Stimulated activated CD8-positive, alpha-beta memory T cell treated with anti-CD3 and anti-CD28 coated beads, Interleukin-15, amount 100 ng/mL, for 48 hours (primary cell): ENCODE measurements at regions not wholly inside any gene's neighbourhood (a gene's known extent, or its start where the extent isn't known, plus 50 kb on each side); places are given as distances from the start of the nearest gene placed in this dataset.

Experiments used
- DNase-seq, 2 donors: peaks; one replicate each; pipeline ENCODE4 v3.0.0-alpha.2; 2020; ENCODE audit warnings: low read depth in 2 of 2

- no peak for DNase-seq
Observed at GRCh38 chr16:5446623-5447240, 349.1 kb upstream of the EEF2KMT start.

- no peak for DNase-seq
Observed at GRCh38 chr16:5444189-5444588, 346.6 kb upstream of the EEF2KMT start.

- DNase-seq: no peak
Observed at GRCh38 chr16:5442986-5443385, 345.4 kb upstream of the EEF2KMT start.

GRCh38 chr16:5442054-5442453, 344.5 kb upstream of the EEF2KMT start:
- no peak for DNase-seq

GRCh38 chr16:5438591-5438990, 341.0 kb upstream of the EEF2KMT start:
- no peak for DNase-seq

- no peak for DNase-seq
Observed at GRCh38 chr16:5433587-5433986, 336.0 kb upstream of the EEF2KMT start.

- DNase-seq: no peak
Observed at GRCh38 chr16:5432166-5432565, 334.6 kb upstream of the EEF2KMT start.

GRCh38 chr16:5430598-5430997, 333.0 kb upstream of the EEF2KMT start:
- no peak for DNase-seq

- no peak for DNase-seq
Observed at GRCh38 chr16:5428932-5429331, 331.3 kb upstream of the EEF2KMT start.

- DNase-seq: no peak
Observed at GRCh38 chr16:5427571-5427970, 330.0 kb upstream of the EEF2KMT start.

GRCh38 chr16:5422643-5423496, 325.3 kb upstream of the EEF2KMT start:
- DNase-seq: no peak

GRCh38 chr16:5422047-5422446, 324.5 kb upstream of the EEF2KMT start:
- no peak for DNase-seq

- DNase-seq: no peak
Observed at GRCh38 chr16:5416013-5416412, 318.4 kb upstream of the EEF2KMT start.

GRCh38 chr16:5415123-5415522, 317.5 kb upstream of the EEF2KMT start:
- no peak for DNase-seq

- DNase-seq: no peak
Observed at GRCh38 chr16:5412731-5413130, 315.1 kb upstream of the EEF2KMT start.

GRCh38 chr16:5398203-5398602, 300.6 kb upstream of the EEF2KMT start:
- DNase-seq: no peak

- no peak for DNase-seq
Observed at GRCh38 chr16:5396880-5397279, 299.3 kb upstream of the EEF2KMT start.

GRCh38 chr16:5393070-5393469, 295.5 kb upstream of the EEF2KMT start:
- no peak for DNase-seq

GRCh38 chr16:5386989-5387388, 289.4 kb upstream of the EEF2KMT start:
- DNase-seq: no peak

GRCh38 chr16:5385811-5386210, 288.2 kb upstream of the EEF2KMT start:
- DNase-seq: no peak

GRCh38 chr16:5385115-5385514, 287.5 kb upstream of the EEF2KMT start:
- DNase-seq: no peak

- no peak for DNase-seq
Observed at GRCh38 chr16:5383737-5384136, 286.1 kb upstream of the EEF2KMT start.

GRCh38 chr16:5382484-5382883, 284.9 kb upstream of the EEF2KMT start:
- no peak for DNase-seq
